GM12873 (cell line): ENCODE measurements at regions not wholly inside any gene's neighbourhood (a gene's known extent, or its start where the extent isn't known, plus 50 kb on each side); places are given as distances from the start of the nearest gene placed in this dataset.

Source experiments
- CTCF ChIP-seq: IDR thresholded peaks from 2 replicates; pipeline ENCODE4 v1.5.1; 2012; ENCODE audit warnings: low read depth, mild to moderate bottlenecking, moderate library complexity, low read length, control low read depth; ENCODE audit not compliant: insufficient read depth; ENCODE audit errors: missing control alignments

DNA sequence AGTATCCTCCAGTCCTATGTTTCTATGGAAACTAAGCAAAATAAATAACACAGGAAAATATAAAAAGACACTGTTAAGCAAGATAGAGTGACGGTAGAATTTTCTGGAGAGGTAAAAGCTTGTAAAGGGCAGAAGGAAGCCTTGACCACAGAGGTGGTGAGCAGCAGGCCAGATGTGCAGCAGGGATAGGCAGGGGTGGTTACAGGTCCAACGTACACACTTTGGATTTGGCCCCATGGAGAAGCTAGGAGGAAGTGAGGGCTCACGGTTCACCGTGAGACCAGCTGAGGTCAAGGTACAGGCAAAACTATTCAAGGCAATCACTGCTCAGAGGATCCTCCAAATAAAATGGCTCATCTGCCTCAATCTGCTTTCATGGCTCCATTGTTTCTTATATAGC lies 242.8 kb downstream of the B3GLCT start:
- no peak for TF ChIP-seq CTCF

DNA sequence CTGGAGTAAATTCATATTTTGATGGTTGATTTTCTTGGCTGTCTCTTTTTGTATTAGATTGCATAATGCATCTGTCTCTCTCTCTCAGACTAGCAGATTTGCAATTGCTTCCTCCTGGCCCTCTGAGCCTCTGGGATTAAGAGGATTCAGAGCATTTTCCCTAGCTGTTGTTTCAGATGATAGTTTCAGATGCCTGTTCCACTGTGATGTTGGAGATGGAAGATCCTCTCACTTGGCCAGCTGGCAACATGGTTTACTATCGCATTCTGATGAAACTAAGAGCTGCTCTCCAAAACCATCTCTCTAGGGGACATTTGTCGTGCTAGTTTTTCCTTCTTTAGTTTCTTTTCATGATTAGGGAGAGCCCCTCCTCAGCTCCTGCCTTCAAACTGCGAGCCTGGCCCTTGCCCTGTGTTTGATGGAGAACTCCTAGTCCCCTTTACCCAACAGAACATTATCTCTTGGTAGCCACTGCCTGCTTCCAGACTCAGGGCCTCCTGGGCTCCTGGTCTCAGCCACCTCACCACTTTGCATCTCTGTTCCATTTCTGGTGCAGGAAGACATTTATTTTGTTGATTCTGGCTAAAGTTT lies 244.6 kb downstream of the B3GLCT start:
- TF ChIP-seq CTCF = no peak

DNA sequence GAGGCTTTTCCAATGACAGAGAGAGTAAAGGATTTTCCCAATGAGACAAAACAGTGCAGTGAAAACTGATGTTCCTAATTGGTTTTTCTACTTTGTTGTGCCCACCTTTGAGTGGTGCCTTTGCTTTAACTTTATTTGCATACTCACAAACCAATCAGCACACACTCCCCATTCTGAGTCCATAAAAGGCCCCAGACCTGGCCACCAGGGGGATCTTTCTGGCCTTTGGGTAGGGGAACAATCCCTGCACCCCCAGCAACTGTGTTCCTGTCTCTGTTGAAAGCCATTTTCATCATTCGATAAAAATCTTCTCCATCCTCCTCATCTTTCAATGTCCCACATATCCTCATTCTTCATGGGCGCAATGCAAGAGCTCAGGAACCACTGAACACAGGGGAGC lies 252.8 kb downstream of the B3GLCT start:
- no peak for TF ChIP-seq CTCF

GRCh38 chr13:31455581-31455980 lies 255.8 kb downstream of the B3GLCT start:
- no peak for TF ChIP-seq CTCF

DNA sequence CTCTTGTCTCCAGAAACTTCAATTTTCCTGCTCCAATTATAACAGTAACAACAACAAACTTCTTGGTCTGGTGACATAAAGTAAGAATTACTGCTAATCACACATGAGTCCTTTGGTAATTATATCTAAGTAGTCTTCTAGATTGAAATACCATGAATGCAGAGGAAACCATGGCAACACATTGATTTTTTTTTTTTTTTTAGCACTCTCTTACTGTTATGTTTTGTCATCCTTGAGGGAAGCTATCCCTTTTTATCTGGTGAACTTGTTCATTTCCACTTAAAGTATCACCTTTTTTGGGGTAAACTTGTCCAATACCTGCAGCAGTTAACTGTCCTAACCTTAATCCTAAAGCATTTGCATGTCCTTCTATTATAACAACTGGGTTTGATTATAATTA lies 256.3 kb downstream of the B3GLCT start:
- TF ChIP-seq CTCF = no peak

DNA sequence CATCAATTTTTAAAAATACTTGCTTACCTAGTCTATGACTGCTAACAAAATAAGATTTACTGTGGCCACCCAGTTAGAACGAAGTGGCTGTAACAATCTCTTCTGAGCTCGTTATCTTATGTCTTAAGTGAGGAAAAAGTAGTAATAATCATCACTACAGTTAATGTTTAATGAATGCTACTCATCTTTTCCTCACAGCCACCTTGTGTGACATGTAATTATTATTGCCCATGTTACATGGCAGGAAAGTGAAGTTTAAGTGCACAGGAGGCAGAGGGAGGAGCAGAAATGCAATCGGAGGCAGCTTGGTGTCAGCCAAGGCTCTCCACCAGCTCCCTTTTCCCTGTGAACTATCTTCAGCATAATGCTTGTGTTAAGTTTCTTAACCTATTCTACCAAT lies 260.3 kb downstream of the B3GLCT start:
- TF ChIP-seq CTCF = no peak

DNA sequence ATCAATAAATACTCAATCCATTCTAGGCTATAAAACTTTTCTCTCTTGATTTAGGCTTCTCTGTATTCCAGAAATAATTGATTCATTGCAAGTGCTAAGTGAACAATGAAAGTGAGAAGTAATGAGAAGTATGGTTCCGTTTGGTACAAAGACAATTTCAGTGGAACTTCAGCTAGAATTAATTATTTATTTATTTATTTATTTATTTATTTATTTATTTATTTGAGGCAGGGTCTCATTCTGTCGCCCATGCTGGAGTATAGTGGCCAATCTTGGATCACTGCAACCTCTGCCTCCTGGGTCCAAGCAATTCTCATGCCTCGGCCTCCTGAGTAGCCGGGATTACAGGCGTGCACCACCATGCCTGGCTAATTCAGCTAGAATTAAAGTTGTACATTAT lies 262.1 kb downstream of the B3GLCT start:
- no peak for TF ChIP-seq CTCF
